Stimulated activated CD4-positive, alpha-beta T cell treated with anti-CD3 and anti-CD28 coated beads, Interleukin-4, amount 100 ng/mL, for 4 hours (primary cell): ENCODE measurements at regions not wholly inside any gene's neighbourhood (a gene's known extent, or its start where the extent isn't known, plus 50 kb on each side); places are given as distances from the start of the nearest gene placed in this dataset.

Experiments
- DNase-seq, 2 experiments: peaks; one replicate each; pipeline ENCODE4 v3.0.0-alpha.2; 2020

- no peak for DNase-seq
Observed at GRCh38 chrX:125012585-125012984, 307.1 kb upstream of the TEX13C start.

GRCh38 chrX:125029131-125029530 is 290.5 kb upstream of the TEX13C start:
- no peak for DNase-seq
